ENCODE measurements at regions not wholly inside any gene's neighbourhood (a gene's known extent, or its start where the extent isn't known, plus 50 kb on each side); places are given as distances from the start of the nearest gene placed in this dataset.

- Histone ChIP-seq H3K36me3 (ENCODE audit: insufficient read depth) (no peaks in the 10 kb centered on the region), H3K4me1 (ENCODE audit: low read depth, poor library complexity, severe bottlenecking) (no peaks in the 10 kb centered on the region), H3K9ac (no peak overlapping the region)
Observed at GRCh38 chr10:71039551-71039950, 151.2 kb upstream of the PCBD1 start.

GRCh38 chr10:71040343-71040742, 152.0 kb upstream of the PCBD1 start:
- Histone ChIP-seq H3K27ac (no peak overlapping the region), H3K36me3 (ENCODE audit: insufficient read depth) (no peaks in the 10 kb centered on the region), H4K20me1 (ENCODE audit: insufficient read depth) (no peaks in the 10 kb centered on the region), H3K4me2 (no peak overlapping the region), H3K27me3 (ENCODE audit: insufficient read depth, low read depth) (peaks cover 5% of the 10 kb centered on the region; the same call in 1 of the 2 replicates), H3K9ac (no peak overlapping the region), H3K79me2 (ENCODE audit: insufficient read depth, low read depth) (no peaks in the 10 kb centered on the region), H3K4me3 (IDR thresholded peaks at IDR 0.05; ENCODE audit: insufficient read depth, low read depth, low read length) (no peak overlapping the region), H3K4me1 (ENCODE audit: low read depth, poor library complexity, severe bottlenecking) (no peaks in the 10 kb centered on the region), H2AFZ (ENCODE audit: low read depth) (no peak overlapping the region)
- no peak for TF ChIP-seq CTCF (conservative IDR thresholded peaks at IDR 0.05; ENCODE audit: low read depth, low read length)

More at GRCh38 chr10:71039551-71039950, 151.2 kb upstream of the PCBD1 start:
- Histone ChIP-seq H2AFZ (ENCODE audit: low read depth) (no peak overlapping the region), H3K27me3 (ENCODE audit: insufficient read depth, low read depth) (peaks cover 5% of the 10 kb centered on the region; the same call in 1 of the 2 replicates), H3K79me2 (ENCODE audit: insufficient read depth, low read depth) (no peaks in the 10 kb centered on the region), H3K4me2 (no peak overlapping the region), H3K4me3 (IDR thresholded peaks at IDR 0.05; ENCODE audit: insufficient read depth, low read depth, low read length) (no peak overlapping the region), H4K20me1 (ENCODE audit: insufficient read depth) (no peaks in the 10 kb centered on the region), H3K27ac (no peak overlapping the region)
- TF ChIP-seq CTCF (conservative IDR thresholded peaks at IDR 0.05; ENCODE audit: low read depth, low read length), result no peak

- Histone ChIP-seq H3K4me1 (ENCODE audit: low read depth, poor library complexity, severe bottlenecking) (no peaks in the 10 kb centered on the region), H3K27ac (no peak overlapping the region), H3K4me3 (IDR thresholded peaks at IDR 0.05; ENCODE audit: insufficient read depth, low read depth, low read length) (no peak overlapping the region), H3K36me3 (ENCODE audit: insufficient read depth) (no peaks in the 10 kb centered on the region), H3K79me2 (ENCODE audit: insufficient read depth, low read depth) (no peaks in the 10 kb centered on the region), H3K27me3 (ENCODE audit: insufficient read depth, low read depth) (peaks cover 5% of the 10 kb centered on the region; the same call in 1 of the 2 replicates), H3K4me2 (no peak overlapping the region), H3K9ac (no peak overlapping the region), H2AFZ (ENCODE audit: low read depth) (no peak overlapping the region), H4K20me1 (ENCODE audit: insufficient read depth) (no peaks in the 10 kb centered on the region)
- no peak for TF ChIP-seq CTCF (conservative IDR thresholded peaks at IDR 0.05; ENCODE audit: low read depth, low read length)
Observed at GRCh38 chr10:71040846-71041605, 152.7 kb upstream of the PCBD1 start.

- Histone ChIP-seq H2AFZ (ENCODE audit: low read depth) (no peak overlapping the region), H3K4me2 (no peak overlapping the region), H3K27me3 (ENCODE audit: insufficient read depth, low read depth) (peaks cover 5% of the 10 kb centered on the region; the same call in 1 of the 2 replicates), H4K20me1 (ENCODE audit: insufficient read depth) (no peaks in the 10 kb centered on the region), H3K4me3 (IDR thresholded peaks at IDR 0.05; ENCODE audit: insufficient read depth, low read depth, low read length) (no peak overlapping the region), H3K27ac (no peak overlapping the region), H3K9ac (no peak overlapping the region), H3K4me1 (ENCODE audit: low read depth, poor library complexity, severe bottlenecking) (no peaks in the 10 kb centered on the region), H3K36me3 (ENCODE audit: insufficient read depth) (no peaks in the 10 kb centered on the region), H3K79me2 (ENCODE audit: insufficient read depth, low read depth) (no peaks in the 10 kb centered on the region)
- TF ChIP-seq CTCF (conservative IDR thresholded peaks at IDR 0.05; ENCODE audit: low read depth, low read length), result no peak
Observed at GRCh38 chr10:71042216-71042615, 153.9 kb upstream of the PCBD1 start.

Data from KMS-11 (cell line).